GM18868 (cell line): ENCODE measurements at regions not wholly inside any gene's neighbourhood (a gene's known extent, or its start where the extent isn't known, plus 50 kb on each side); places are given as distances from the start of the nearest gene placed in this dataset.
"Not testable (repeated sequence)": the region's sequence is repeated elsewhere in the genome, so short reads cannot be mapped to it uniquely, and the experiment has no call there.

Experiments used
- ATAC-seq: cut with Tn5 transposase; IDR thresholded peaks from one replicate; pipeline ENCODE4 v1.9.1; 2021; ENCODE audit warnings: mild to moderate bottlenecking, moderate library complexity; ENCODE audit not compliant: unreplicated experiment

- peak; percentile 84 for ATAC-seq
Observed at GRCh38 chr4:84032372-84032771, 466.7 kb downstream of the NKX6-1 start.

GRCh38 chr4:84031401-84031800 lies 467.7 kb downstream of the NKX6-1 start:
- ATAC-seq: no peak

- no peak for ATAC-seq
Observed at GRCh38 chr4:84028340-84028739, 470.8 kb downstream of the NKX6-1 start.

GRCh38 chr4:84024405-84024804 lies 474.7 kb downstream of the NKX6-1 start:
- no peak for ATAC-seq

GRCh38 chr4:84022564-84022963 lies 476.5 kb downstream of the NKX6-1 start:
- no peak for ATAC-seq

GRCh38 chr4:84019626-84020025 lies 479.5 kb downstream of the NKX6-1 start:
- no peak for ATAC-seq

GRCh38 chr4:84003046-84003445 lies 467.1 kb downstream of the GPAT3 start:
- ATAC-seq: no peak

GRCh38 chr4:84001876-84002569 lies 466.1 kb downstream of the GPAT3 start:
- no peak for ATAC-seq

GRCh38 chr4:83996254-83996653 lies 460.3 kb downstream of the GPAT3 start:
- no peak for ATAC-seq

- peak; percentile 78 for ATAC-seq
Observed at GRCh38 chr4:83993774-83994173, 457.9 kb downstream of the GPAT3 start.

- no peak for ATAC-seq
Observed at GRCh38 chr4:83989835-83990234, 453.9 kb downstream of the GPAT3 start.

GRCh38 chr4:83981156-83981555 lies 445.2 kb downstream of the GPAT3 start:
- ATAC-seq: no peak

- no peak for ATAC-seq
Observed at GRCh38 chr4:83979773-83980172, 443.9 kb downstream of the GPAT3 start.

GRCh38 chr4:83974111-83974780 lies 438.3 kb downstream of the GPAT3 start:
- no peak for ATAC-seq

- no peak for ATAC-seq
Observed at GRCh38 chr4:83964996-83965541, 429.2 kb downstream of the GPAT3 start.

- ATAC-seq: no peak
Observed at GRCh38 chr4:83962492-83962891, 426.6 kb downstream of the GPAT3 start.

GRCh38 chr4:83961575-83961974 lies 425.7 kb downstream of the GPAT3 start:
- no peak for ATAC-seq

- no peak for ATAC-seq
Observed at GRCh38 chr4:83959160-83959559, 423.3 kb downstream of the GPAT3 start.

GRCh38 chr4:83947830-83948193 lies 411.9 kb downstream of the GPAT3 start:
- no peak for ATAC-seq

- ATAC-seq: no peak
Observed at GRCh38 chr4:83947125-83947829, 411.4 kb downstream of the GPAT3 start.

- ATAC-seq: not testable (repeated sequence)
Observed at GRCh38 chr4:83943691-83944090, 407.8 kb downstream of the GPAT3 start.
